ENCODE measurements at regions not wholly inside any gene's neighbourhood (a gene's known extent, or its start where the extent isn't known, plus 50 kb on each side); places are given as distances from the start of the nearest gene placed in this dataset.

DNA sequence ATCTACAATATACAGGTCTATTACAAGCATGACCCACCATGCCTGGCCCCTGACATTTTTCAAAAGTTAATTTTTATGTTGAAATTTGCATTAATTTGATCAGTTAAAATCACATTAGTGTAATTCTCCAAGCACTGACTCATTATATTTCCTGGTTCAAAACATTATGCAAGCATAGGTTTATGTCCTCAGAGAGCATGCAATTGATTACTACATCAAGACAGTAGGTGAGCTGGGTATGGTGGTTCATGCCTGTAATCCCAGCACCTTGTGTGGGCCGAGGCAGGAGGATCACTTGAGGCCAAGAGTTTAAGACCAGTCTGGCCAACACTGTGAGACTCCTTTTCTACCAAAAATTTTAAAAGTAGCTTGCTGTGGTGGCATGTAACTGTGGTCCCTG, 248.8 kb upstream of the KLHL1 start:
- DNase-seq: no peak

- DNase-seq: no peak
Measured at GRCh38 chr13:70353096-70353495, 244.8 kb upstream of the KLHL1 start.

DNA sequence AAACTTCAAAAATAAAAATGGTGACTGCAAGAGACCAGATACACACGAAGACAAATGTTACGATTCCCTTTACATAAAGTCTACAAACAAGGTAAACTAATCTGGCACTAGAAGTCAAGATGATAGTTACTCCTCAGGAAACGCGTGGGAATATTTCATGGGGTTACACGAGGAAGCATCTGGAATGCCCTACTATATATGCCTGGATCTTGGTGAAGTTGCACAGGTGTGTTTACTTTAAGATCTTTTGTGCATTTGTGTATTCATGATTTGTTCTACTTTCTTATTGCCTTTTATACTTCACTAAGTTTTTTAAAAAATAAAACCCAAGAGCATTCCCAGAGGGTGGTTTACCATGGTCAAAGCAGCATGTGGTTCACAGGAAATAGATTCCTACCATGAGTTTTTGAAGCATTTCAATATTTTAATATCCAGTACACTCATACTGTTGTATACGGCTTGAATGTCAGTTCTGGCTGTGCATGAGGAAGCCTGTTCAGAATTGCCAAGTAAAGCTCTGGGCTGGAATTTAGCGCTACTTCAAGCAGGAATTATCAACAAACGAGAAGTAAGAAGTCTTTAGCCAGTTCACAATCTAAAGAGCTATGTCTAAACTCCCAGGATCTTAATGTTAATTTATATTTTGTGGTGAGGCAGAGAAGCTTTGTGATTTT, 239.8 kb upstream of the KLHL1 start:
- DNase-seq: no peak

DNA sequence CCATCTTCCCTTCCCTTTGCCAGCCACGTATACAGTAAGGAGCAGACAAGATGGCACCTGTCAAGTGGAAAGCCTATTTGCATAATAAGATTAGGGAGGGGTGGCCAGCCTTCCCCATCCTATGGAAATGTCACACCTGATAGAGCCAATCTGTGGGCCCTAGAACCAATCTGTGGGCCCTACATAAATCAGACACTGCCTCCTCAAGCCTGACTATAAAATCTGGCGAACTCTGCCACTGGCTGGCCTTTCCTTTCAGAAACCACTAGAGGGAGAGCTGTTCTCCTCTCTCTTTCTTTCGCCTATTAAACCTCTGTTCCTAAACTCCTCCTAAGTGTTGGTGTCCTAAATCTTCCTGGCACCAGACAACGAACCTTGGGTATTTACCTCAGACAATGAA, 231.5 kb upstream of the KLHL1 start:
- no peak for DNase-seq

DNA sequence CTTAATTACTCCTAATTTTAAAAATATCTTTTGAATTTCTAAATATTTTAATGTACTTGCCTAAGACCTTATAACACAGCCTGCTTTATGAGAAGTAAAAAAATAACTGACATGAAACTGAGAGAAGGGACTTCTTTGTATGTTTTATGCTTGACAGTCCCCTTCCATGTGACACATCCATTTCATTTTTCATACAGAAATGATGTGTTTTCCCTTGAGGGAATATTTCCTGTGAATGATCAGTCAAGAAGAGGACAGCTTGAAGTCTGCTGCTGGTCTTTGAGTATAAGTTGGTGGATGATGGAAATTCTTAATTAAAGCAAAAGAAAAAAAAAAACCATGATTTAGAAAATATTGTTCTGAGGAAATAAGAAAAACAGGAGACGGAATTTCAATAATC, 230.4 kb upstream of the KLHL1 start:
- no peak for DNase-seq

DNA sequence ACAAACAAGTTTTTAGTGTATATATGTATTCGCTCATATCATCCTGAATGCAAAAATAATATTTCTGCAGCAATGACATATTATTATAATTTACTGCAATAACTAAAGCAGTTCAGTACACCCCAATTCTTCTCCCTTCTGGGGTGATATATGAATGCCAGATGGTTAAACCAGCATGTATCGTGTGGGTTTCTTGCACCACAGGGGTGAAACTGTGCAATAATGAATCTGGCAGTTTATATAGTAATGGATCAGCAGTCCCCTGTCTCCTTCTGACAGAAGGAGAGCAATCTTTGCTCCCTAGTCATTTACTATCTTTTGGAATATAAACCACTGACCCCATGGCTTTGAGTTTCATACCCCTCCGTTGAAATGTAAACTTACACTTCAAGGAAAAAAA, 228.6 kb upstream of the KLHL1 start:
- DNase-seq: no peak

- DNase-seq: no peak
Measured at GRCh38 chr13:70333752-70334151, 225.5 kb upstream of the KLHL1 start.

DNA sequence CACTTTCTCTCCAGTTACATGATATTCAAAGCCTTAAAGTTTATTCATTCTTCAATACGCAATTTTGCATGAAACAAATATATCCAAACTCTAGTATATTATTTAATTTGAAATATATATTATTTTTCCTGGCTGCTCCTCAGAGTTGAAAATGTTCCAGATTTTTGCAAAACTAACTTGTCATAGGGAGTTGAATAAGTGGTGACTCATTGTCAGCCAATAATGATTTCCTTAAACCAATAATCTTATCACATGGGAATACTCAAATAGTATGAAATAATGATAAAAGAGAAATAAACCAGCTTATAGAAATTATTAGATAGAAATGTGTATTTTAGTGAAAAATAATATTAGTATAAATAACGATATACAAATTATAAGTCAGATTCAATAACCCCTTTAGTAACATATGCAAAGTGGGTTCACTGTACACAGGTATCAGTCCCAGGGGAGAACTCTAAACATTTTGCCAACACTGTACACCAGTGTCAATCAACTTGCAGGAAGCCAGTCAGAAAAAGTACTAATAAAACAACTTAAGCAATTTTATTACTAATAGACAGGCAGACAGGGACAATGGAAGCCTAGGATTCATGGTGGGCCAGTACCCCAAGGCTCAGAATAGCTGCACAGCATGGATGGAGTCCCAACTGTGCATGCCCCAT, 222.6 kb upstream of the KLHL1 start:
- no peak for DNase-seq

DNA sequence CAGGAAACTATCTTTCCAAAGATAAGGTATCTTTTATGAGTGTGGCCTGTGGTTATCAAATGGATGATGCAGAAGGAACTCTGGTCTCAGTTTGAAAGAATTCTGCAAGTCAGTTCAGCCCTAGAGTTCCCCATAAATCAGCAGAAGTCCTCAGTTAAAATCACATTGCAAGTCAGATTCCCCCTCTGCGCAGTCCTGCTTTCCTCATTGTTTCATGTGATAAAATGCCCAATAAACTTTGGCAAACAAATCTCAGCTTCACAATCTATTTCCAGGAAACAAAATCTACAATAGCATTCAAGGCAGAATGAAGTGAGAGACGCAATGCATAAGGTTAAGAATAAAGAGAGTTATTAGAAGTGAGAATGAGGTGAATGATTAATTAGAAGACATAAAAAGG, 216.3 kb upstream of the KLHL1 start:
- DNase-seq: no peak

DNA sequence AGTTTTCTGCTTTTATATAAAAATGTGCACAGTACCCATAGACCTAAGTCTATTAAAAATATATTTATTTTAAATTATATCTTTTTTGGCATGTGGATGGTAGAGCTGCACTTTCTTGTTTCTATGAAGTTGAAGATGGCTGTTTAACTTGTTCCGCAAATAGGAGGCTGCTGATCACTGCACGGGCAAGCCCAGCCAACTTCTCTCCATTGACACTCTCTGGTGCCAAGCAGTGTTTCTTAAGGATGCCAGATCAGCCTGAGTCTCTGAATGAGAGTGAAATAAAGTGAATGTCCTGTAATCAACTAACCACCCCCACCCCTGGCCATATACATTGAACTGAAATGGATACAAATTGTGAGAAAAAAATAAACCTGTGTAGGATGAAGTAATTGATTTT, 202.9 kb upstream of the KLHL1 start:
- no peak for DNase-seq

- DNase-seq: no peak
Measured at GRCh38 chr13:70310396-70311119, 202.3 kb upstream of the KLHL1 start.

DNA sequence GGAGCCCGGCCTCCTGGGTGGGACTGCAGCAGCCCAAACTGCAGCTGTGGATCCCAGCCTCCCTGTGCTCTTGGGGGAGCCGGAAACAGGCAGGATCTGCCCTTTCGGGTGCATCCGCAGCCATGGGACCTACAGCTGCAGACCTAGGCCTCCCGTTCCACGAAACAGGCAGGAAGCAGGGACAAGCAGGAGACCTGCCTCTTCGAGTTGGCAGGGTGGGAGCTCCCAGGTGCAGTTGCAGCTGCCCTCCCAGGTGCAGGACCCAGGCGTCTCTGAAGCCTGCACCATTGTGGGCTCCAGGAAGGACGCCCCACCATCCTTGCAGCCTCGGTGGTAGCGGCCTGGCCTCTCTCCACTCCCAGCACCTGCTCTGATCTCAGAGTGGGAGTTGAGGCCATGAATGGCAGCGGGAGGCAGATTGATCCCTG, 189.0 kb upstream of the KLHL1 start:
- no peak for DNase-seq

- DNase-seq: no peak
Measured at GRCh38 chr13:70284371-70284770, 176.1 kb upstream of the KLHL1 start.

- no peak for DNase-seq
Measured at GRCh38 chr13:70275841-70276240, 167.6 kb upstream of the KLHL1 start.

DNA sequence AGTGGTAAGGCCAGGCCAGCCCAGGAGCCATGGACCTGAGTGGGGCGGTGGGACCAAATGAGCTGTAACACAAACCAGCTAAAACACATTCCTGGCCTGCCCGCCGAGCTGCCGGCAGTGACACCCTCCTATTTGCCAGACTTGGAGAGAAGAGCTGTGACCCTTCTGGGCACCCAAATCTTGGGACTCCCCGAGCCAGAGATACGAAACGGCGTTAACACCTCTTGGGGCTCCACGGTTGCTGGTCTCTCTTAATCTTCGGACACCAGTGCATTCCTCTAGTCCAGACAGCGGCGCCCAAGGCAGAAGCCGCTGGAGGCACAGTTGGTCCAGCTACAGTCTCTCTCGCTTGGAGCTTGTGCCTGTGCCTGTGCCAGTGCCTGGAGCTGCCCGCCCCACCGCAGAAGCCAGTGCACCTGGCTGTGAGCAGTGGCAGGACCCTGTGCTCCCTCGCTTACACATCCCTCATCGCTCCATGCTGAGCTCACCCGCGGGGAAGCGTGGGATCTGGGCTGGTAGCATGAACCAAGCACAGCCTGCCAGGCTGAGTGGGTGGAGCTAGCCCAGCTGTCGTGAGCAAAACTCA, 147.2 kb upstream of the KLHL1 start:
- no peak for DNase-seq

DNA sequence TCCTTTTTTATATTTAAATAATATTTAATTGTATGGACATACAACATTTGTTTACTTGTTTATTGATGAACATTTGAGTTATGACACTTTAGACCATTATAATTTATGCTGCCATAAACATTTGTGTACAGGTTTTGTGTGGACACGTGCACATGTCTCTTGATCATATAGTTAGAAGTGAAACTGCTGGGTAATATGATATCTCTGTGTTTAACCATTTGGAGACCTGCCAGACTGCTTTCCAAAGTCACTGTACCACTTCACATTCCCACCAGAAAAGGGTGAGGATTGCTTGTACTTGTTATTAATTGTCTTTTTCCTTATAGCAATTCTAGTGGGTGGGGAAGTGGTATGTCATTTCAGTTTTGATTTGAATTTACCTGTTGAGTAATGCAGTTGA, 145.6 kb upstream of the KLHL1 start:
- no peak for DNase-seq

DNA sequence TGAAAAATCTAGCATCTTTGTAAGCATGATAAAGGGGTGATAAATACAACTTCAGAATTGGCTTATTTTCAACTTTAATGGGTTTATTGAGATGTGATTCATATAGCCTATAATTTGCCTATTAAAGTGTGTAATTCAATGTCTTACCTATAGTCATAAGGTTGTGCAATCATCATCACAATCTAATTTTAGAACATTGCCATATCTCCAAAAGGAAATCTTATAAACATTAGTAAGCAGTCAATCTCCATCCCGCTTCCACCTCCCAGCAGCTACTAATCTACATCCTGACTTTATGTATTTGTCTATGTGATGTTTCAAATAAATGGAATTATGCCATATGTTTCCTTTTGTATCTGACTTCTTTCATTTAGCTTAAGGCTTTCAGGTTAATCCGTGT, 145.2 kb upstream of the KLHL1 start:
- DNase-seq: no peak

- no peak for DNase-seq
Measured at GRCh38 chr13:70249332-70250064, 141.2 kb upstream of the KLHL1 start.

- DNase-seq: no peak
Measured at GRCh38 chr13:70237131-70237530, 128.9 kb upstream of the KLHL1 start.

GRCh38 chr13:70235565-70235964, 127.3 kb upstream of the KLHL1 start:
- DNase-seq: no peak

DNA sequence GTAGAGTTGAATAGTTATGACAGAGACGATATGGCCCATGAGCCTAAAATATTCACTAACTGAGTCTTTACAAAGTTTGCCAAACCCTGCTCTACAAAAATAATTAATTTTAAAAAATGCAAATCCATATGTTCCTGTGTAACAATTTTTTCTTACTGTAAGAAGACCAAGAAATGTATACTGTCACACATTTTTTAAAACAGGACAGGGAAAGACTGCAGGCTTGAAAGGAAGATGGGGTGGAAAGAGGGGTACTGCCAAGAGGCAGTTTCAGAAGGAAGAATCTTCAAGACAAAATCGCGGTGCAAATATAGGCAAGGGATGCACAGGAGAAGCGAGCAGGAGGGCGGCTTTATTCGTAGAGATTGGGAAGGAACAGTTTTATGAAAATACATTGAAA, 115.7 kb upstream of the KLHL1 start:
- no peak for DNase-seq

GRCh38 chr13:70222926-70223325, 114.7 kb upstream of the KLHL1 start:
- no peak for DNase-seq

DNA sequence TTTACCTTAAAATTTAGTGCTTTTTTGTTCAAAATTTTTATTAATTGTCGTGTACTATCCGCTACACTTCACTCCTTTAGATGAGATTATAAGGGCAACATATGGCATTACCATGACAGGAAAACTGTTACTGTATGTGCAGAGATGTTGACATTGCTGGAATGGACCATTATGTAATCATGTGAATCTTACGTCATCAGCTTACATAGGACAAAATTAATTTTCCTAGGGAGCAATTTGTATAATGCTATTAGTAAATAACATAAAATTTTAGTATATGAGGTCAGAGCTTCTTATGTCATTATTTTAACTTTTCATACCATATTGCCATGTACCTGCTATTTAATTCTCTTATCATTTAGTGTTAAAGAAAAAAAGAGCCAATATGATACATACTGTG, 110.4 kb upstream of the KLHL1 start:
- DNase-seq: no peak
